Stimulated activated CD4-positive, alpha-beta T cell treated with anti-CD3 and anti-CD28 coated beads, Interleukin-2, amount 100 ng/mL, for 48 hours (primary cell): ENCODE measurements at regions not wholly inside any gene's neighbourhood (a gene's known extent, or its start where the extent isn't known, plus 50 kb on each side); places are given as distances from the start of the nearest gene placed in this dataset.

Source experiments
- DNase-seq, 2 donors: peaks; one replicate each; pipeline ENCODE4 v3.0.0-alpha.2; 2020

DNA sequence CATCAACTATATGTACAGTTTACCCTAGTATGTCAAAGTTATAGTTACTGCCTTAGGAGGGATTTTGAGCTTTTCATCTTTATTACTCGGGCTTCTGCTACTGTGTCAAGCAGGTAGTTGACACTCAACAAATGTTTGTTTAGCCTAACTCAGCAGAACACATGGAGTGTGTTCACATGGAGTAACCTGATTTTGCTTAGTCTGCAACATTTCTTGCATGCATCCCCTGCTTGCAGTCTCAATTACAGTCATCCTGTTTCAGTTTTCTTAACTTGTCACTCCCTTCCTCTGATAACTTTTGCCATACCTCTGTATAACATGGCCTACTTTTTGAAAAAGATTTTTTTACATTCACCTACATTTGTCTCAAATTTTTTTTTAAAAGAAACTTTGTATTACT lies 135.5 kb downstream of the NMUR2 start:
- DNase-seq, result no peak

DNA sequence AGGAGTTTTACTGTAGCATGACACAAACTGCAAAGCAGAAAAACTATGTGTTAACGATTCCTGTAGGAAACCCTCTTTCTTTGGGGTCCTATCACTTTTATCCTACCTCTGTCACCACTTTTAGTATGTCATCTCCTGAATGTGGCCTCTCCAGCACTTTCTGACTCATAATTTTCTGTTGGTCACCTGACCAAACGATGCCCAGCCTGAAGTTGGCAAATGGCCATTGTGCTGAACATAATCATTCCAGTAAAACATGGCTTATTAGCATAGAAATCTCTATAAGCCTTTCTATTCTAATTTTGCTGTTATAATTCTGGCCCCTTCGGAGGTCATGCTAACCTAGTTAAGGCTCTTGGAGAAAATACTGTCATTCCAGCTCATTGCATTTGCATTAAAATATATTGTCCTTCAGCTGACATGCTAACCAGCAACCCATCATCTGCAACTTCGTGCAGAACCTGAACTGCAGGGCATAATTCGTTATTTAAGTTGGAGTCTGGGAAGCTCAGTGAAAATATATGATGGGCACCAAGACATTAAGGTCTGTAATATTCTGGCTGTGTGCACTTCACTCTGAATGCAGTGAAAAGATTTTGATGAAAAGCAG lies 140.3 kb downstream of the NMUR2 start:
- DNase-seq, result no peak

- DNase-seq, result no peak
Measured at GRCh38 chr5:152262667-152263066, 142.4 kb downstream of the NMUR2 start.

GRCh38 chr5:152260940-152261339 lies 144.1 kb downstream of the NMUR2 start:
- DNase-seq, result no peak

GRCh38 chr5:152259702-152260101 lies 145.4 kb downstream of the NMUR2 start:
- DNase-seq, result no peak

GRCh38 chr5:152256580-152256979 lies 148.5 kb downstream of the NMUR2 start:
- DNase-seq, result no peak

DNA sequence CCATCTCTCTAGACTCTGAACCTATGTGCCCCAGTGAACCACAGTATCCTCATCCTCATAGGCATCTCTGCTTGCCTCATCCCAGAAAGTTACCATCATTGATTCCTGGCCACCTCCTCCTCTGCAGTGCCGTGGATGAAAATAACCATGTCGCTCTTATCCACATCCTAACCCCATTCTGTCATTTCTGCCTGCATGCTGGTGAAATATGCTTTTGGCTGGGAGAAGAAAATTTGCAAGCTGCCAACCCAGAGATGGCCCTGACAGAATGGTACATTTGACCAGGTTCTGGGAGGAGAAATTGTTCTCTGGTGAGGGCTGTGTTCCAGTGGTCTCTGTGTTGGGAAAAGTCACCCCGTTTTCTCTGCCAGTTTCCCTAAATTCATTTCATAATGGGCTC lies 149.7 kb downstream of the NMUR2 start:
- DNase-seq, result no peak

DNA sequence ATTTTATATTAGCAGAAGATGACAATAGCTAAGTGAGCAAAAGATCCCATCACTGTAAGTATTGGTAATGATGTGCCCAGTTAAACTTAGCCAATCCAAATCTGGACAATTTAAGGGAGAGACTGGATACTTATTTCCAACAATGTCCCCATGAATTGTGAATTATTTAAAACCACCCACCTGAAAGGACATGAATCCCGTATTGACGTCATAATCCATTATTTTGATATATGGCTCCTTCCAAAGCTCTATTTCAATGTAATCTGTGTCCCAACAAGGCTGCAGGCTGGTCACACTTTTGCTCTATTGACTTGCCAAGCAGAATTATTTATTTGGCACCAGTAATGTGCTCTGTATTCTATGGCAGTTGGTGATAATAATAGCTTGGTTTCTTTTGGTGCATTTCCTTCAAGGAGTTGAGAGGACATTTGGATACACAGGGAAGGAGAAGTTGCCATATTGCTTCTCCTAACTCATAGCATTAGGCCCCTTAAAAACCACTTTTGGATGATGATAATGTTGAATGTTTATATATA lies 157.2 kb downstream of the NMUR2 start:
- no peak for DNase-seq

DNA sequence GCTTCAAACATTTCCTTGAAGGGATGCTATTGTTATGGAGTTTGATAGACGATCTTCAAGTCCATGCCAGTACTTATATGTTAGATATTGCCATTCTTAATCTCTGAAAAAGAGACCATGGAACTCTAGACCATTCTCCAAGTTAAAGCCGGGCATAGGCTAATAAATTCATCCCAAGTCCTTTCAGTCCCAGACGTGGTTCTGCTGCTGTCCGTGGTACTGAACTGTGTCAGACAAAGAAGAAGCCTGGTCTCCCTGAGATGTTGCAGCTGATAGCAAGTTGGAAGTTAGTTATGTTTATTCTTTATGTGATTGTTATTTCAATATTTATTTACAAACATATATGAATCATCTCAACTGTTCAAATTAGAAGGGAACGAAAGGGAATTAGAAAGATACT lies 158.7 kb downstream of the NMUR2 start:
- peak in 1 of 2 donors; percentile 1 for DNase-seq

DNA sequence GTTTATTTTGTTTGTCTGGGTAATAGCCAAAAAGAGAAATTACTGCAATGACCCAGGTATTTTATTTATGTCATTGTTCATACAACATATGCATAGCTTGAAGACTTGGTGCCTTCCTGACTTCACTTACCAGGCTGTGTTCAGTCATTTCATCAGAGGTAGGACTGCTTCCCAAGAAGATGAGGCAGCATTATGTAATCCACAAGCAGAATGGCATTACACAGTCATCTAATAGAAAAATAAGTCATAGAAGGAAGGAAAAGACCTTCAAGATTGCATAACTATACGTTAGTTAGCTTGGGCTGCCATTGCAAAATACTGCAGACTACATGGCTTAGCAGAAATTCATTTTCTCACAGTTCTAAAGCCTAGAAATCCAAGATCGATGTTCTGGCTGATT lies 167.5 kb downstream of the NMUR2 start:
- no peak for DNase-seq

- no peak for DNase-seq
Measured at GRCh38 chr5:152226191-152226590, 178.9 kb downstream of the NMUR2 start.

DNA sequence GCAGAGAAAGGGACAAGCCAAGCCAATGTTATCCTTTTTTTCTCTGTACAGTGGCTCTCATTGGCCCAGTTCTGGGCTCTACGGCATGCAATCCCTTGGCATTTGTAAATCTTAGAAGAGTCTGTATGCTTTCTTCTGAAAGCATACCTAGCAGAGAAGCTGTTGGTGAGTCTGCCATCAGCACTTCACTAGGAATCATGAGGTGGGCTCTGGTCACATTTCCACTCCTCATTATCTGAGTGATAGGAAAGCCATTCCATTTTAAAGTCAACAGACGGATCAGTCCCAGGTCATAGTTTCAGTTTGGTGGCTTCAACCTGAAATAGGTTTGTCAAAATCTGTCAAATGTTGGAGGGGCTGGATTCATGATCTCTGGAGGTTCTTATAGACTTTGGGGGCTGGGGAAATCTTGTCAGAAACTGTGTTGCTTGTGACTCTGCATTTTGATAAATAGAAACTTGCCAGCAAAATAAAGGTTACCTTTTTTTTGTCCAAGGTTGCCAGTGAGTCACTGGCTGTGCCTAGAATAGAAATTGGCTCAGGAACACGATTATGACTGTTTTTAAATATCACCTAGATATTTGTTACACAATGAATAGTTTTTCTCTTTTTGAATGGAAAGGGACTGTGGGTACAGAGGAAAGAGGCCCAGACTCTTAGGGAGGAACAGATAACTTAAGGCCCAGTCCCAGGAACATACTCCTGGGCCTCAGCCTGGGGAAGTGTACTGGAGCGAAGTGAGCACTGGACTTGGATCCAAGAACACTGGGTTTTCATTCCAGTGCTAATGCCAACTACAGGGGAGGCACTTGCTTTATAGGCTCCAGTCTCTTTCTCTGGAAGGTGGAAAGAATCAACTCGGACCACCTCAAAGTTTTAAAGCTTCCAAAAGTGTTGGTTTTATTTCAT lies 183.1 kb downstream of the NMUR2 start:
- no peak for DNase-seq

DNA sequence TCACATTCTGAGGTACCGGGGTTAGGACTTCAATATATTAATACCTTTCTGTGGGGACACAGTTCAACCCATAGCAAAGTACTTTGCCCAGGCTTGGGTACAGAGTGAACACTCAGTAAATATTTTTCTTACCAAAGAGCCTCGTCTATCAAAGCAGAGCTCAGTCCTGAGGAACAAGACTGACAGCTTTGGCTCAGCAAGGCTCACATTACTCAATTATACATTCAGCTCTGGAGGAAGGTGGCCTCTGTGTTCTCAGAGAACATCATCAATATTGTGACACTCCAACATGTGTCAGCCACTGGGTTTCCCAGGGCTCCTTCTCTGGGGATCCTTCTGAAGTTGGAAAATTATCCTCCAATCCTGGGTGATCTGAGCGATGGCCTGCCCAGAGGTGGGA lies 186.4 kb downstream of the NMUR2 start:
- no peak for DNase-seq

- no peak for DNase-seq
Measured at GRCh38 chr5:152205804-152206203, 199.3 kb downstream of the NMUR2 start.

GRCh38 chr5:152202321-152202720 lies 202.8 kb downstream of the NMUR2 start:
- no peak for DNase-seq

DNA sequence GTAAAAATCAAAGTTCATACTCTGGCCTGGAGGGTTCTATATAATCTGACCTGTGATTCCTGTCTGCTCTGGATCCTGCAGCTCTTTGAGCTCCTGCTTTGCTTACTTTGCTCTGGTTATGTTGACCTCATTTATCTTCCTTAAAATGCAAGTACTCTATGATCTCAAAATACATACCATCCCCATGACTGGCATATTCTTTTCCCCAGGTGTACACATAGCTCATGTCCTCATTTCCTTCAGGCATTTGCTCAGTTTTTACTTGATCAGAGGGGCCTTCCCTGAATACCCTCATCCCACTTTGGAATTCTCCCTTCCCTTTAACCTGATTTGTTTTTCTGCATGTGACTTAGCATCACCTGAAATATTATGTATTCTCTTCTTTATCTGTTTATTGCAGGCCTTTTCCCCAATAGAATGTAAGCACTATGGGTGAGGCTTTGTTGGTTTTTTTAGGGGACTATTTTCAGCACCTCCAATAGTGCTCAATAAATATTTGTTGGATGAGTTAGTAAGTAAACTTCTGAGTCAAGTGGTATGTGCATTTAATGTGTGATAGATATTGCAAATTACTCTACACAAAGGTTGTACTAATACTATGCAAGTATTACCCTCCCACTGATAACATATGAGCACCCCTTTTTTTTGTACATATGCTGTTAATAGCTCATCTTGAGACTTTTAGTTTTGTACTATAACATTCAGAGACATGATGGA lies 211.5 kb downstream of the NMUR2 start:
- DNase-seq, result no peak

DNA sequence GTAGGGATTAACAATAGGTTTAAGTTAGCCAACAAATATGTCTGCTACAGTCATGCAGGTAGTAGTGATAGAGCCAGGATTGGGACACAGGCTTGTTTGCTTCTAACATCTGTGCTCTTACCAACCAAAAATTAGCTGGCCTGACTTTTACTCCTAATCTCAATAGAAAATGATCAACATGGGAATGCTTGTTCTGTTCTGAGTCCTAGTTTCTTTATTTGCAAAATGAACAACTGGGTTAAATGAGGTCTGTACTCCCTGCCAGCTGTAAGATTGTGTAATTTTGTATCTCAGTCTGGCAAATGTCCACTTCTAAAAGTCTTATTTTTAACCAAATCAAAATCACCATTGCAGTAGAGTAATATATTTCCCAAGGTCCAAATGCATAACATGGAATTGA lies 216.8 kb downstream of the NMUR2 start:
- DNase-seq, result no peak

GRCh38 chr5:152187668-152188067 lies 217.4 kb downstream of the NMUR2 start:
- no peak for DNase-seq

DNA sequence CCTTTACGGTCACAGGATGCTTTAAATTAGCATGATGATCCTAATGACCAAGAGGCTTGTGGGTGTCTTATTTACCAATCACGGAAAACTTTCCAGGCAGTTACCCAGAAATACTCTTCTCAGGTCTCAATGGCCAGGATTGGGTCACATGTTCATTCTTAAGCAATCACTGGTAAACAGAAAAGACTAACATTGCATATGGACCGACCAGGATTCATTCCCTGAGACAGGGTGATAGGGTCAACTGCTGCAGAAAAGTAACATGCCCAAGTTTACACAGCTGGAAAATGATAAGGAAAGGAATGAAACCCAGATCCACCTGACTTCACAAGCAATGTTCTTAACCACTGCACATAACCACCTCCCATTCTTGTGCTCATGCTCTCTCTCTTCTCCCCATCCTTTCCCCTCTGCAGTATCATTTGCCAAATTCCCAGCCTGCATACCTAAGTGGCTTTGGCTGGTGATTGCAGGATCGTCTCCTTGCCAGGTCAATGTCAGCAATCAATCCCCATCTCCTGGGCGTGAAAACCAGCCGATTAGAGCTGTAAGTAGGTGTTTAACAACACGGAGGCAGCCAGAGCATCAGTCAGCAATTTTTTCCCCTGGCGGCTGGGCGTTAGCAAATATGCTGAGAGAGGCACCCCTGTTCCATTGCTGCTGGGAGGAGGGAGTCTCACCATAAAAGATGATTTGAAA lies 219.4 kb downstream of the NMUR2 start:
- no peak for DNase-seq

DNA sequence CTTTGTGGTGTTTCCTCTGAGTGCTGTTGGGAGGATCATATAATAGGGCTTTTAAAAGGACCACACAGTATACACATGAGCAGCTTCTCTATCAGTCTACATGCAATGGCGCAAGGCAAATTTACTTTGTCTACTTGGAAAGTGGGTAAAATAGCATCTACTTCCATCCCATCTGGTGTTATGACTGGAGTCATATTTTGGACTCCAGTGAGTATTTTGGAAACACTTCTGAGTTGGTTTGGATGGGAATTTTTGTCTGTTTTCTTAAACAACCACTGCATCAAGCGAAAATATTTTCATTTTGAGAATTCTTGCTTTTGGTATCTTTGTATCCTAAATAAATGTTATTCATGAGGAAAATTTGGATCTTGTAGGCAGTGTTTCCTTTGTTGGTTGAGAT lies 220.8 kb downstream of the NMUR2 start:
- DNase-seq, result no peak

DNA sequence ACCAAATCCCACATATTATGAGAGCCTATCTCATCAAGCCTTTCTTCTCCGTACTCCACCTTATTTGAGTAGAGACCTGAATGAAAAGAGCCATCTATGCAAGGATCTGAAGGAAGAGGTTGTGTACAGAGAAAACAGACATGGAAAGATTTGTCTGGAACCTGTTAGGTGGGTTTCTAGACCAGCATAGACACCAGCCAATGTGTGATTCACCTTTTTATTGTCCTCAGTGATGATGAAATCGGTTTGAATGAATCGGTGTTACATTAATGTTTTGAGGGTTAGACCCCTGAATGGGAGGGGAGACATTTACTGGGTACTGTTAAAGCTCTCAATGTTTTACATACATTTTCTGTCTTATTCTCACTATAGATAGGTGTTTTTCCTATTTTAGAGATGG lies 223.6 kb downstream of the NMUR2 start:
- no peak for DNase-seq

DNA sequence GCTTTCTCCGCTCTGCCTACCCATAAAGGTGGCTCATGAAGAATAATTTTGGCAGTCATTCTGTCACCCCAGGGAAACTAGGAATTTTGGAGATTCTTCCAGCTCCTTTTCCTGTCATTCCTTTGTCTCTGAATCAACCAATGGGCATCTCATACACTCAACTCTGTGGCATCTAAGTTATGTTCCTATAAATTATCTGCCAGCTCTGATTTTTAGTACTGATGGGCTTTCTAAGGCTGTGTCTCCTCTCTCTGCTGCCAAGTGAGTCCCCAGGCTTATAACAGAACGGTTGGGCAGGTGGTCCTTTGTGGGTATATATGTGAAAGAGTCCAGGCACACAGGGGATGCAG lies 226.8 kb downstream of the NMUR2 start:
- DNase-seq, result no peak
